ENCODE measurements at regions not wholly inside any gene's neighbourhood (a gene's known extent, or its start where the extent isn't known, plus 50 kb on each side); places are given as distances from the start of the nearest gene placed in this dataset.
A peak's percentile ranks its signal among the peaks of the same experiment; 100 is the strongest.

GRCh38 chr12:75833268-75833667 lies 198.3 kb downstream of the PHLDA1 start:
- CTCF ChIA-PET (ENCODE audit: low intra/inter-chr PET ratio): no interaction called here

DNA sequence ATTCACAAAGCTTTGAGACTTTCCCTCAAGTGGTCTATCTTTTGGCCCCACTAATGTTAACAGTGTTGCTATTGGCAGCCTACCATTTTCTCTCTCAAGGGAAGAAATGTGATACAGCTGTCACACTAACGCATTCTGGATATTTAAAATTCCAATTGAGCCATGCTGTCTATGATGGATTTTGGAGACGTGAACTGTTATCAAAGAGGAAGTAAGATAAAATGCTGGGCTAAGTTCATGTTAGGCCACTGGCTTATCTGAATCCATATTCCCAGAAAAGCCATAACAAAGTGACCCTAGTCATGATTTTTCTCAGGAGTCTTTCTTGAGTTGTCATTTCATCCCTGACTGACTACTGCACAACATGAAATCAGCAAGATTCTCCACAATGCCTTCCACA lies 200.2 kb downstream of the PHLDA1 start:
- BruUV-seq (replicated peaks): no TSS peak
- Histone ChIP-seq H3K4me1 (replicated peaks in 1 of 2; ENCODE audit: control insufficient read depth in 2 of 2, insufficient read depth in 2 of 2, low read length in 2 of 2) (peaks cover 0 to 5% of the 10 kb centered on the region in 2 experiments; a peak in 2 of 5 replicates), H3K4me3 (no peak overlapping the region), H3K27me3 (ENCODE audit: control insufficient read depth in 2 of 2, insufficient read depth in 2 of 2, low read length in 2 of 2) (no peaks in the 10 kb centered on the region), H3K4me2 (ENCODE audit: insufficient read depth, low read length) (no peak overlapping the region), H3K9me3 (replicated peaks; ENCODE audit: control insufficient read depth, insufficient read depth, low read depth, low read length) (no peaks in the 10 kb centered on the region), H3K27ac (ENCODE audit: extremely low read depth, low read depth, low read length) (no peak overlapping the region), H2AFZ (ENCODE audit: low read depth, low read length) (no peak overlapping the region), H3K9ac (ENCODE audit: insufficient read depth in 1 of 2, low read depth in 2 of 2, low read length in 2 of 2) (no peak overlapping the region), H3K36me3 (ENCODE audit: control insufficient read depth, insufficient read depth, low read length) (no peaks in the 10 kb centered on the region), H3K79me2 (ENCODE audit: control insufficient read depth, insufficient read depth, low read length) (no peaks in the 10 kb centered on the region), H3K9me1 (ENCODE audit: control insufficient read depth, insufficient read depth, low read length) (no peaks in the 10 kb centered on the region), H4K20me1 (replicated peaks; ENCODE audit: control insufficient read depth, insufficient read depth, low read length) (no peaks in the 10 kb centered on the region)
- DNase-seq (ENCODE audit: extremely low read depth in 1 of 4, low spot score in 3 of 4) (no peak), ATAC-seq (no peak), FAIRE-seq (no peak)
- CTCF ChIA-PET (ENCODE audit: low intra/inter-chr PET ratio): no interaction called here
- 0% methylated on average over 2 of the region's 2 CpGs for WGBS (ENCODE audit: insufficient coverage, low coverage, missing lambda C conversion rate)
- in situ Hi-C loops (cut with MboI) (no loop called here), intact Hi-C loops (cut with micrococcal nuclease) (no loop called here)
- POLR2A ChIA-PET: no interaction called here
- no peak for TF ChIP-seq TEAD1 (CRISPR knock-in tag; IDR thresholded peaks at IDR 0.05)
- no peak for TF ChIP-seq DIDO1 (tag; IDR thresholded peaks at IDR 0.05; ENCODE audit: low read depth)
- TF ChIP-seq MCM5 (IDR thresholded peaks at IDR 0.05; ENCODE audit: low read depth): no peak
- TF ChIP-seq HBP1 (CRISPR knock-in tag; IDR thresholded peaks at IDR 0.05): no peak
- no peak for TF ChIP-seq SIRT6 (IDR thresholded peaks at IDR 0.05; ENCODE audit: low read depth, low read length)
- TF ChIP-seq ZNF41 (CRISPR knock-in tag; conservative IDR thresholded peaks at IDR 0.05): no peak
- TF ChIP-seq MAFG (tag; conservative IDR thresholded peaks at IDR 0.05): peak; percentile 53
- no peak for TF ChIP-seq ZNF24 (IDR thresholded peaks at IDR 0.05)

More at GRCh38 chr12:75833268-75833667, 198.3 kb downstream of the PHLDA1 start:
- Histone ChIP-seq H3K27me3 (ENCODE audit: control insufficient read depth in 2 of 2, insufficient read depth in 2 of 2, low read length in 2 of 2) (no peaks in the 10 kb centered on the region), H3K4me3 (no peak overlapping the region), H3K9me3 (replicated peaks; ENCODE audit: control insufficient read depth, insufficient read depth, low read depth, low read length) (no peaks in the 10 kb centered on the region), H3K4me2 (ENCODE audit: insufficient read depth, low read length) (no peak overlapping the region), H3K9me1 (ENCODE audit: control insufficient read depth, insufficient read depth, low read length) (no peaks in the 10 kb centered on the region), H3K36me3 (ENCODE audit: control insufficient read depth, insufficient read depth, low read length) (no peaks in the 10 kb centered on the region), H4K20me1 (replicated peaks; ENCODE audit: control insufficient read depth, insufficient read depth, low read length) (no peaks in the 10 kb centered on the region), H3K4me1 (replicated peaks in 1 of 2; ENCODE audit: control insufficient read depth in 2 of 2, insufficient read depth in 2 of 2, low read length in 2 of 2) (peaks cover 0 to 5% of the 10 kb centered on the region in 2 experiments; a peak in 2 of 5 replicates), H3K27ac (ENCODE audit: extremely low read depth, low read depth, low read length) (no peak overlapping the region), H3K79me2 (ENCODE audit: control insufficient read depth, insufficient read depth, low read length) (no peaks in the 10 kb centered on the region), H3K9ac (ENCODE audit: insufficient read depth in 1 of 2, low read depth in 2 of 2, low read length in 2 of 2) (no peak overlapping the region), H2AFZ (ENCODE audit: low read depth, low read length) (no peak overlapping the region)
- no peak for TF ChIP-seq POLR2AphosphoS2 (IDR thresholded peaks at IDR 0.05; ENCODE audit: low read length)
- TF ChIP-seq U2AF2 (optimal IDR thresholded peaks at IDR 0.05; ENCODE audit: low read depth, low read length): no peak
- TF ChIP-seq RUNX1 (IDR thresholded peaks at IDR 0.05; ENCODE audit: low read depth): no peak
- TF ChIP-seq ZNF512 (tag; IDR thresholded peaks at IDR 0.05): 0 out of 2 replicates have a peak, but pooled peaks have one; percentile 15
- intact Hi-C loops (cut with micrococcal nuclease) (no loop called here), in situ Hi-C loops (cut with MboI) (no loop called here)
- POLR2A ChIA-PET: no interaction called here
- FAIRE-seq (no peak), ATAC-seq (no peak), DNase-seq (ENCODE audit: extremely low read depth in 1 of 4, low spot score in 3 of 4) (no peak)
- BruUV-seq (replicated peaks): no TSS peak
- WGBS (ENCODE audit: insufficient coverage, low coverage, missing lambda C conversion rate): 26% methylated on average over 3 of the region's 3 CpGs
